DND-41 (cell line): ENCODE measurements at regions not wholly inside any gene's neighbourhood (a gene's known extent, or its start where the extent isn't known, plus 50 kb on each side); places are given as distances from the start of the nearest gene placed in this dataset.

ENCODE experiments used
- ATAC-seq: fragments of 200-7000 bp; cut with Tn5 transposase; 3 replicates; pipeline ENCODE4 v1.9.1; 2021; ENCODE audit warnings: low read depth; ENCODE audit not compliant: insufficient read depth
- DNase-seq: peaks from one replicate; pipeline ENCODE4 v3.0.0-alpha.2; 2020
- H2AFZ ChIP-seq: 2 replicates; pipeline ENCODE4 v1.6.0; 2012; ENCODE audit warnings: low read depth, low read length
- H3K27ac ChIP-seq: 2 replicates; pipeline ENCODE4 v1.5.1; 2012; ENCODE audit warnings: low read length, inconsistent platforms
- H3K27me3 ChIP-seq: fragments of 200-600 bp; sonication (generic); 2 replicates; pipeline ENCODE4 v1.6.0; 2012; ENCODE audit warnings: low read length, mild to moderate bottlenecking, inconsistent platforms; ENCODE audit not compliant: insufficient read depth, poor library complexity
- H3K36me3 ChIP-seq: 2 replicates; pipeline ENCODE4 v1.5.1; 2012; ENCODE audit warnings: low read length, inconsistent platforms; ENCODE audit not compliant: insufficient read depth
- H3K4me1 ChIP-seq: 2 replicates; pipeline ENCODE4 v1.5.1; 2012; ENCODE audit warnings: mild to moderate bottlenecking, low read length; ENCODE audit not compliant: insufficient read depth
- H3K4me2 ChIP-seq: 2 replicates; pipeline ENCODE4 v1.6.0; 2012; ENCODE audit warnings: mild to moderate bottlenecking, moderate library complexity, low read length, inconsistent platforms; ENCODE audit not compliant: insufficient read depth
- H3K4me3 ChIP-seq, 2 experiments: fragments of 200-600 bp in 1 of 2; shearing (Covaris generic) in 1 of 2; 2 replicates each; pipeline ENCODE4 v1.5.1; 2012 to 2016; ENCODE audit warnings: inconsistent platforms in 2 of 2, low read length in 2 of 2, mild to moderate bottlenecking in 2 of 2, low read depth in 1 of 2, moderate library complexity in 1 of 2
- H3K79me2 ChIP-seq: 2 replicates; pipeline ENCODE4 v1.6.0; 2012; ENCODE audit warnings: low read length, inconsistent platforms; ENCODE audit not compliant: insufficient read depth
- H3K9ac ChIP-seq: 2 replicates; pipeline ENCODE4 v1.6.0; 2012; ENCODE audit warnings: low read depth, mild to moderate bottlenecking, inconsistent platforms, low read length, moderate library complexity
- H3K9me3 ChIP-seq: 2 replicates; pipeline ENCODE4 v1.5.1; 2012; ENCODE audit warnings: low read length, moderate library complexity, mild to moderate bottlenecking, inconsistent platforms; ENCODE audit not compliant: insufficient read depth, severe bottlenecking
- H4K20me1 ChIP-seq: 2 replicates; pipeline ENCODE4 v1.6.0; 2012; ENCODE audit warnings: low read length; ENCODE audit not compliant: insufficient read depth
- CTCF ChIP-seq: IDR thresholded peaks from 2 replicates; pipeline ENCODE4 v1.5.1; 2012; ENCODE audit warnings: borderline replicate concordance, low read length, moderate library complexity, mild to moderate bottlenecking; ENCODE audit not compliant: poor library complexity, severe bottlenecking; ENCODE audit errors: extremely low read depth
- EZH2 ChIP-seq: IDR thresholded peaks from 3 replicates; pipeline ENCODE4 v1.6.1; 2012; ENCODE audit warnings: borderline replicate concordance, low read depth, mild to moderate bottlenecking, moderate library complexity, low read length, inconsistent platforms; ENCODE audit not compliant: severe bottlenecking

- no peak overlapping the region for H3K9ac ChIP-seq
- no peaks in the 10 kb centered on the region for H3K9me3 ChIP-seq
- no peaks in the 10 kb centered on the region for H3K36me3 ChIP-seq
- H3K4me2 ChIP-seq: no peak overlapping the region
- no peaks in the 10 kb centered on the region for H3K79me2 ChIP-seq
- no peaks in the 10 kb centered on the region for H3K27me3 ChIP-seq
- no peaks in the 10 kb centered on the region for H3K4me1 ChIP-seq
- TF ChIP-seq CTCF (no peak), EZH2 (no peak)
- no peak for ATAC-seq
- no peak overlapping the region for H3K27ac ChIP-seq
- H2AFZ ChIP-seq: no peak overlapping the region
- no peak overlapping the region for H3K4me3 ChIP-seq
- no peak for DNase-seq
- no peaks in the 10 kb centered on the region for H4K20me1 ChIP-seq
Measured at GRCh38 chr18:45565280-45565970, 49.9 kb upstream of the SLC14A2 start.
